HG03175 (cell line): ENCODE measurements at regions not wholly inside any gene's neighbourhood (a gene's known extent, or its start where the extent isn't known, plus 50 kb on each side); places are given as distances from the start of the nearest gene placed in this dataset.
"Not testable (repeated sequence)": the region's sequence is repeated elsewhere in the genome, so short reads cannot be mapped to it uniquely, and the experiment has no call there.

Source experiments
- ATAC-seq: cut with Tn5 transposase; IDR thresholded peaks from one replicate; pipeline ENCODE4 v1.9.1; 2021; ENCODE audit warnings: mild to moderate bottlenecking, moderate library complexity; ENCODE audit not compliant: unreplicated experiment

DNA sequence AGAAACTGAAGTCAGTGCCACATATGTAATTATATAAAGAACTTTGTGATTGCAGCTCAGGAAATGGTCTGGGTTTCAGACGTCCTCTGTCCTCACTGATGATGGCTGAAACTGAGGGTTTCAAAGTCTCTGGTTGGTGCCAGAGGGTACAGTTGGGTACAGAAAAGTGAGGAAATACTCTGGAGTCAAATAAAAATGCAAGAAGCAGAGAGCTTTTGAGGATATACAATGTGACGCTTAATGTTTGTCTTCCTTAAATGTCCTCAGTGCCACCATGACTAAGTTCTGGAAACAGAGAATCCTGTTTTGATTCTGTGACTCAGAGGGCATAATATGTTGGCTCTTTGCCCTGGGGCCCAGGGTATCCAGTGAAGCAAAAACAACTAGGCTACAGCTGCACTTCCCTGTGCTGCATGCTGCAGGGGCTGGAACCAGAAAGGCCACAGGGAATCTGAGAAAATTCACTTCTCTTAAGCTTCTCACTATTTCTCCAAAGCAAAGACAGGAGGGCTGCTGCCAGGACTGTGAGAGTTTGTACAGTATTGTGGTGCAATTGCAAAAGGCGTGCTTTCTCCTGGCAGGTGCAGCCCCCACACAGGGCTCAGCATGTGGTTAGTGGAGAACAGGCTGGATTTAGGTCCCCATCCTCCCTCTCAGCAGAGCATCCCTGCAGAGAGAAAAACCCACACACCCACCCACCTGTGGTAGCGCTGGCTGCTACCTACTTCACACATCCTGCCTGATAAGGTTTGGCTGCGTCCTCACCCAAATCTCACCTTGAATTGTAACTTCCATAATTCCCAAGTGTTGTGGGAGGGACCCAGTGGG lies 169.5 kb upstream of the SVIL start:
- no peak for ATAC-seq

DNA sequence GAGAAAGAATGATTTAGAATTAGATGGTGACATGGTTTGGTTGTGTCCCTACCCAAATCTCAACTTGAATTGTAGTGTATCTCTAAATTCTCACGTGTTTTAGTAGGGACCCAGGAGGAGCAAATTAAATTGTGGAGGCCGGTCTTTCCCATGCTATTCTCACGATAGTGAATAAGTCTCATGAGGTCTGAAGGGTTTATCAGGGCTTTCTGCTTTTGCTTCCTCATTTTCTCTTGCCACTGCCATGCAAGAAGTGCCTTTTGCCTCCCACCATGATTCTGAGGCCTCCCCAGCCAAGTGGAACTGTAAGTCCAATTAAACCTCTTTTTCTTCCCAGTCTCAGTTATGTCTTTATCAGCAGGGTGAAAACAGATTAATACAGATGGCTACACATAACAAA lies 167.4 kb upstream of the SVIL start:
- ATAC-seq = no peak

DNA sequence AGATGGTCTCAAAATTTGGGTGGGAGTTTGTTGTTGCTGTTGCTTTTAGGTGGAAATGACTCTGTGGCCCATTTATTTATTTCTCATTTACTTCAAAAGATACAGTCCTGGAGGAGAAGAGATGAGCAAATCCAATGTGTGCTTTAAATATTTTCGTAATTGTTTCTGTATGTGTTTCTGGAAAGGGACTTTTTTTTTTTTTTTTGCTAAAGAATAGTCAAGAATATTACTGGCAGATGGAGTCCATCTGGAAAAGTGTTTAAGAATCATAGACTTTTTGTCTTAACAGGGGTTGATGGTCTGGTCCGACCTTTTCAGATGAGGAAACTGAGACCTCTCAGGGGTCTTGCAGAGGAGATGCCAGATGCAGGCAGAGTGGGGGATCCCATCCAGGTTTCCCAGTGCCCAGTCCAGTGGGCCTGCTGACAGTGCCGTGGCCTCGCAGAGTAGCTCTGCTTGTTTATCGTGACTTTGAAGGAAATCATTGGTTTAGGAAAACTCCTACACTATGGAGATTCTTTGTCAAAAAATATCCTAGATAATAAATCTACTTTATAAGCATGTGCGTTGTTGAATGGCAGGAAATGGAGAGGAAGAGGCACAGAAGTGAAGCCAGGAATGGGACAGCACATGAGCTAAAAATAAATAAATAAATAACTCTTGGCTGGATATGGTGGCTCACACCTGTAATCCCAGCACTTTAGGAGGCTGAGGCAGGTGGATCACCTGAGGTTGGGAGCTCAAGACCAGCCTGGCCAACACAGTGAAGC lies 164.3 kb upstream of the SVIL start:
- no peak for ATAC-seq

DNA sequence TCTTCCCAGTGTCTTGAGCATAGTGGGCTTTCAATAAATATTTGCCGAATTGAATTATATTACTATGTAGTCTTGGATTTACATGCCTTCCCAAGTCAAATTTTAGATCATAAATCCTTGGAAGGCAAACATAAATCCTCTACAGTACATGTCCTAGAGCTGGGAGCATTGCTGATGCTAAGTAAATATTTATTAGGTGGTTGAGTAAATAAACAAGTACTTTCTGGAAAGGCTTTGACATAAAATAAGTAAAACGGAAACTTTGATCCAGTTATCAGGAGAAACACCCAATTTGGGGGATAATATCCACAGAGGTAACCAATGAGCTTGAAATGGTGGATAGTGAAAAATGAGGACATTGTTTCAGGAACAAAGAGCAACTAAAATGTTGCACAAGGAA lies 162.8 kb upstream of the SVIL start:
- ATAC-seq = no peak

DNA sequence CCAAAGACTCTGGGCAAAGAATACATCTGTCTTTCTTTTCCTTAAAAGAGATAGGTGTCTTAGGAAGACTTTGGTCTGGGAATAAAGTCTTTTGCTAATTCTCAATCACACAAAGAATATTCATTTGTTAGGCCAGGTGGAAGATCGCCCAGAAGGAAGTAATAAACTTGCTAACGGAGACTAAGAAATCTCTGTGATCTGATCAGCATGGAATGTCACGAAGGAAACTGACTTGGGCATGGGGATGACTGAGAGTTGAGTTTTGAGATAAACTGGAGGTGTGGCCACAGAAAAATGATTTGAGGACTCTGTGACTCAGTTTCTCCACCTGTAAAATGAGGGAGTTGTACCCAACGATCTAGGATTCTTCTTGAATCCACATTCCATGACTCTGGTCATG lies 161.1 kb upstream of the SVIL start:
- no peak for ATAC-seq

DNA sequence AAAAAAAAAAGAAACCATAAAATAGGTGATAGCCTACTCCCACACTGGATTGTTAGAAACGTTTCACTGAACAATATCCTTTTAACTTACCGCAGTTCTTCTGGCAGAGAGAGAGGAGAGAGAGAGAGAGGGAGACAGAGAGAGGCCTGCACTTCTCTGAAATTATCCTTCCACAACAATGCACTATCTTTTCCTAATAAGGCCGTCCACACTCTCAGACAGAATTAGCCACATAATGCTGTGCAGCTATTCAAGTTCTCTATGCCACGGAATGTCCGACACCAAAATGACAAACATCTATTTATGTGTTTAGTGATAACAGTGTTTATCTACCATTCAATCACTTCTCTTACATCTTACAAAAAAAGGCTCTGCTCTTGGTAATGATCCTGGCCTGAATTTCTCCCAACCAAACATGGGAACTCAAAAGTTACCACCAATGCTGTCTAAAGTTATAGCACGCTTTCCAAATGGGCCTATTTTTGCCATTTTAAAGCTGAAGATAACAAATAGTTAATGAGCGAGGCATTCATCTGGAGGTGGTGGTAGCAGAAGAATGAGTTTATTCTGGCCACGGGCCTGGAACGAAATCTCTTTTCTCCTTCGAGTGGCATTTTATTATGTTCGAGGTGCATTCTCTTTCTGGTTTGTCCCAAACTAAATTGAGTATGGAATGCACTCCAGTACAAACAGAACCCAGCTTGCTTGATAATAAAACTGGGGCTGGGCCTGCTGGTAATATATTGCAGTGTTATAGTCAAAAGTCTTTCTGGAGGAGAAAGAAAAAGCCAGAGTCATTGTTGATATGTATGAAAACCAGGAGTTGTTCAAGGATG lies 160.2 kb upstream of the SVIL start:
- ATAC-seq = no peak

DNA sequence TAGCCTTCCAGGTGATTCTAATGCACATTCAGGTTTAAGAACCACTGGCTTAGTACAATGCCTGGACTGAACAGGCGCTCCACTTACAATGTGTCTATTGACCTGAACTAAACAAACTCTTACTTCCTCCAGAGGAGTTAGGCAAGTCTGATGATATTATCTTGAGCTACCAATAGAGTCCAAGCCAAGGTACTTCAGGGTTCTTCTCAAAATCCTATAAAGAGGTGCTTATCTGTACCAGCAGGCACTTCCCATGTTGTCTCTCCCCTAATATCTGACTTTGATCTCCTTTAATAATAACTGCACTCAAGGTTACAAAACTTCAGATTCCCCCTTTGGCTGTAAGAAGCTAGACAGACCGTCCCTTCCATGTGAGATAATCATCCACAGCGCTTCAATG lies 157.0 kb upstream of the SVIL start:
- ATAC-seq = no peak

DNA sequence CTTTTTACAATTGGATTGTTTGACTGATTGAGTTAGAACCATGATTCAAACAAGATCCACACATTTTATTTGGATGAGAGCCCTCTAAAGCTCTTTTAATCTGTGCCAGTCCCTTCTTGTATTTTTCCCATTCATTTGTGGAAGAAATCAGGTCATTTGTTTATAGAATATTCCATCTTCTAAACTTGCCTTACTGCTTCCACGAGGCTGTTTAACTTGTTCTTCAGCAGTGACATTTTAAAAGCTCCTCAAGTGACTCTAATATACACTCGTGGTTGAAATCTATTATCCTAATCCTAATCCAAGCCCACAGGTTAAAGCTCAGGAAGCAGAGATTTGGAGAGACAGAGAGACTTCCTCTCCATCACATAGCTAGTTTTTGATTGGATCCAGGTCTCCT lies 155.4 kb upstream of the SVIL start:
- no peak for ATAC-seq

DNA sequence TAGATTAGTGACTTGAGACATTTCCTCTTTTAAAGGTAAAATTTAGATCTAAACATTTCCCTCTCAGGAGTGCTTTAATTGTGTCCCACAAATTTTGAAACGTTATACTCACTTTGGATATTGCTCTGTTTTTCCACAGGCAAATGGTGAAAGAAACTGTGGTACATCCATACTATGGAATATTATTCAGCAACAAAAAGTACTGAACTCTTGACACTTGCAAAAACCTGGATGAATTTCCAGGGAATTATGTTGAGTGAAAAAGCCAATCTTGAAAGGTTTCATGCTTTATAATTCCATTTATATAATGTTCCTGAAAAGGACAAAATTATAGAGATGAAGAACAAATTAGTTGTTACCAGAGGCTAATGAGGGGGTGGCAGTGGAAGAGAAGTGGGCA lies 153.3 kb upstream of the SVIL start:
- ATAC-seq = no peak

DNA sequence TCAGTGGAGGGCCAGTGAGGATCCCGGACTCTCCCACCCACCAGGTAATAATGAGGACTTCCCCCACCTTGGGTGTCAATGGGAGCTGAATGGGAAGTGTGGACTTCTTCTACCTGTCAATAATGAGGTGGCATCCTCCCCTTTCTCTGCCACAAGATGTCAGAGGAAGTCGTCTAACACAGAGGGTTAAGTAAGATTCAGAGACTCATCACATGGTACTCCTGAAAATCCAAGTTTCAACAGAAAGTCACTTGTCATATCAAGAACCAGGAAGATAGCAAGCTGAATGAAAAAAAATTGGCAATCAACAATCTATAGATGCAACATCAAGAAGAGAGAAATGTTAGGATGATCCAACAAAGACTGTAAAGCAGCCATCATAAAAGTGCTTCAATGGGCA lies 150.9 kb upstream of the SVIL start:
- ATAC-seq = no peak

DNA sequence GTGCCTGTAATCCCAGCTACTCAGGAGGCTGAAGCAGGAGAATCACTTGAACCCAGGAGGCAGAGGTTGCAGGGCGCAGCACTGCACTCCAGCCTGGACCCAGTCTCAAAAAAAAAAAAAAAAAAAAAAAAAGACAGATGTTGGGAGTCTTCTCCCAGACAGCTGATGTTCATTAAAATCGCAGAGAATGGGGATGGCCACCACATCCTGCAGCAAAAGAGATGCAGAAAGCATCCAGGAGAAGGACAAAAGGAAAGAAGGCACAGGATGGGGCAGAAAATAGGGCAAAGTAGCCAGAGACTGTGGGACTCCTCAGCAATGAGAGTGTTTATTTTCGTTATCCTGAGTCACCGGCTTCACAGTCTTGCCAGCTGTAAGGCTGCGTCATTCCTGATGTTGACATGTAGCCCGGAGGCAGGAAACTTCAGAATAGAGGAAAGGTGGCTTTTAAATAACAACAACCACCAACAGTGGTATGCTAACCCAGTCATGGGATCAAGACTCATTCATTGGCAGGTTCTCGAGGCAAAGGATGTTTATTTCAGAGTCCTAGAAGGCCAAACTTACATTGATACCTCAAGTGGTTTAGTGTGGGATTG lies 149.5 kb upstream of the SVIL start:
- no peak for ATAC-seq

DNA sequence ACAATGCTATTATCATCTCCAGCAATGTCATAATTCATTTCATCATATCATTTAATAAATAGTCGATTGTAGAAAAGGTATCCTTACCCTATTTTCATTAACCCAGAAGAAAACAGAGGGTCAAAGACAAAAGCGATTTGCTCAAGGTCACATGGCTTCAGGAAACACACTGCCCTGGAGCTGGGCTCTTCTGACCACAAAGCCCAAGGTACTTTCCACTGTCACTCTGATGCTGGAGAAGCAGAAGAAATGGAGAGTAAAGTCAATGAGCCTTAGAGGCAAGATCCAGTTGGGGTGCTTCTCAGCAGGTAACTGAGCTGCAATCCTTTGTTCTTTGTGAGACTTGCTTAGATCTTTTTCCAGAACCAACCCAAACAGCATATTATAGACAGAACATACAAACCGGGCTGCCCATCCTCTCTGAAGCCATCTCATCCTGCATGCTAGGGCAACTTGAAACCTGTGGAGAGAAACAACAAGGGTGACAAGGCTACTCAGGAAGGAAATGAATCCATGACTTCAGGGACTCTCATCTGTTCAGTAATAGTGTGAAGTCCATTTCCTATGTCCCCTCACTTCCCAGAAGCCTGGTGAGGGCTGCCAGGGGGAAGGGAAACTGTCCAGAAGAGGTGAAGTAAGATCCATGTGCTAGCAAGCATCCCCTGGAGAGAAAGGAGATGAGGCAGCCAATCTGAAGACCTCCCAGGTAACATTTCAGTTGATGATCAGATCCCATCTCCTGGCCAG lies 148.6 kb upstream of the SVIL start:
- ATAC-seq = no peak

DNA sequence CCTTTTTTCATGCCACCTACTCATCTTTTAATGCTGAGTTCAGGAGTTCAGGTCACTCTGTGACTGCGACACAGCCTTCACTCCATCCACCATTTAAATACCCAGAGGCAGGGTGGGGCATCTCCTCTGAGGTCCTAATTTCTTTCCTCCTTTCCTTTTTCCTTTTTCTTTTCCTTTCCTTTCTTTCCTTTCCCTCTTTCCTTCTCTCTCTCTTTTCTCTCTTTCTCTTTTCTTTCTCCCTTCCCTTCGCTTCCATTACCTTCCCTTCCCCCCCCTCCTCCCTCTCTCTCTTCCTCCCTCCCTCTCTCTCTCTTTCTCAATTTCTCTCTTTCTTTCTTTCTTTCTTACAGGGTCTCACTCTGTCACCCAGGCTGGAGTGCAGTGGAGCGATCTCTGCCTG lies 145.9 kb upstream of the SVIL start:
- ATAC-seq = no peak

DNA sequence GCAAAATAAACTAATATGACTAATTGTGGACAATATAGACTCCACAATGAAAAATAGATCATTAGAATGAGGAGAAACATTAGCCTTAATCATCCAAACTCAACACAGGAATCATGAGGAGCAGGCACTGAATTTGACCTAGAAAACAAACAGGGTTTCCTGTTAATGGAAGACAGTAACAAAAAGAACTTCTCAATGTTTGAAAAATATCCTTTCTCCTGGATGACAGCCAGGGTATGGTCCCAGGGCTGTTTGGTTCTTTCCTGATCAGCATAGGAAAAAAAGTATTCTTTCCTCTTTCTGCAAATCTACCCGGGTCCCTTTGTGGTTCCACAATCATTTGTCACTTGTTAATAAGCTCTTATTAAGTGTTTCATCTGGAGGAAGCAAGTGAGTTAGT lies 145.3 kb upstream of the SVIL start:
- no peak for ATAC-seq

DNA sequence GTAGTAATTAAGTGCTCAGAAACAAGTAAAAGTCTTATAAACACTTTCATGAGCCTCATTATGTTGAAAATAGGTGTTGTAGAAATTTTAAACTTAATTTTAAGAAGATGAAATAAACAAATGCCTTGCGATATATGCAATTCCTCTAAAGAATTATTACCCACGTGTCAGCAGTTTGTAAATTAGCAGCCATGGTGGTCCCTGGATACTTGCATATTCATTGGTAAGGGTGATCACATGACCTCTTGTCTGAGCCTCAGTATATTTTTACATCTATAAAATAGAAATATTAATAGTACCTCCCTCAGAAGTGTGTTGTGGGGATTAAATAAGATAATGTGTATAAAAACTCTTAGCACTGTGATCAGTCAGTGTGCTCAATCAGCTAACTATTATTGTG lies 141.5 kb upstream of the SVIL start:
- ATAC-seq = no peak

DNA sequence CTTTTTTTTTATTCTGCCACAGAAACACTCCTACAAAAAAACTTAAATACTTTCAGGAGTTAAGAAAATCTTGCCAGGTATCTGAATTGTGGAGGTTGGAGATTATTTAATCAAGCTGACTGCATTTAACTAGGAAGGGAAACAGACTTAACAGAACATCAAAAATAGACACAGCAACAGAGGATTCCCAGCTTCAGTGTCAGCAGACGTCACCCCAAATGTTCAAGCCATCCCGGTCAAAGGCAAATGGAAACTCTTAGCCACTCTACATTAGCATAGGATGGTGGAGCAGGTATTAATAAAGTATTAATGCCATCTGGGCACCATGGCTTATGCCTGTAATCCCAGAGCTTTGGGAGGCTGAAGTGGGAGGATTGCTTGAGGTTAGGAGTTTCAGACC lies 139.7 kb upstream of the SVIL start:
- ATAC-seq = no peak

DNA sequence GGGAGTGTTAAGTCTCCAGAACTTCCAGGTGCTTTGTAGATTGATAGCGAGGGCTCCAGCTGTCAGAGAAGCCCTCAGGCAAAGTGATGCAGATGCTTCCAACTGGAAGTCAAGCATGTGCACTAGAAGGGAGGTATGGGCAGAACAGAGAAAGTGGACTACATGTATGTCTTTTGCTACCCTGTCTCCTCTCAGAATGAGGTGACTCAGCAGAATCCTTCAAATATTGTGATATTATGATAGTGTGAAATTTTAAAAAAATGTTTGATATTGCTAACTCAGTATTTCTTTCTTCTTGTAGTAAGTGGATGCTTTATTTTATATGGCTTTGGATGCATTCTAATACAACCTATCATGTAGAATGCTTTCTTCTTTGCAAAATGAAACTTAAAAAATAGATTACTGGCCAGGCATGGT lies 138.9 kb upstream of the SVIL start:
- ATAC-seq = no peak

DNA sequence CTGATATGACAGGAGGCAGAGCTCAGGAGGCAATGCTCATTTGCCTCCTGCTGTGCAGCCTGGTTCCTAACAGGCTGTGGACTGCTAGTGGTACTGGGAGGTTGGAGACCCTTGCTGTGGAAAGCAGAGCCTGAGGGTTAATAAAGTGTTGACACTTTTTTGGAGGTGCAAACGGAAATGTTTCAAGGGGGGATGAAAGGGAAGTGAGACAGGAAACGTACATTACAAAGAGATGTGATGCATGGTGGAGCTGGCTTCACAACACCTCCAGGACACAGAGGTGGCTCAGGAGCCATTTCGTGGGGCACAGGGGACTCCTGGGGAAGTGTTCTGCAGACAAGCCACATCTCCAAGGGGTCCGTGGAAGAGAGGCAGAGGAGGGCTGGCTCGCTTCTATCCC lies 137.6 kb upstream of the SVIL start:
- ATAC-seq = peak; percentile 52

DNA sequence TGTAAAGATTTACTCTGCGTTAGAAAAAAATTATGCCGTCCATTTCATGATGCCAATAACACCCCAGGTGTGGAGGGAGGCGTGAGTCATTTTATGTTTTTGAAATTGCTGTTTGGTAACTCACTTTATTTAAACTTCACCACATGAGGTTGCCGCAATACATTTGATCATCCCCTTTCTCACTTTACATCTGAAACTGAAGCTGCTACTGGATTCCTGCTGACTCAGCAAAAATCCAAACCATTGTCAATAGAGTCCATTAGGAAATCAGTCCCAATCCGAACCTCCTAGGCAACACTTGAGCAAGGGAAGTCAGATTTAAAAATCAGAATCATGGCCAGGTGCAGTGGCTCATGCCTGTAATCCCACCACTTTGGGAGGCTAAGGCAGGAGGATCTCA lies 136.6 kb upstream of the SVIL start:
- no peak for ATAC-seq

DNA sequence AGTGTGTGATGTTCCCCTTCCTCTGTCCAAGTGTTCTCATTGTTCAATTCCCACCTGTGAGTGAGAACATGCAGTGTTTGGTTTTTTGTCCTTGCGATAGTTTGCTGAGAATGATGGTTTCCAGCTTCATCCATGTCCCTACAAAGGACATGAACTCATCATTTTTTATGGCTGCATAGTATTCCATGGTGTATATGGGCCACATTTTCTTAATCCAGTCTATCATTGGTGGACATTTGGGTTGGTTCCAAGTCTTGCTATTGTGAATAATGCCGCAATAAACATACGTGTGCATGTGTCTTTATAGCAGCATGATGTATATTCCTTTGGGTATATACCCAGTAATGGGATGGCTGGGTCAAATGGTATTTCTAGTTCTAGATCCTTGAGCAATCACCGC lies 134.5 kb upstream of the SVIL start:
- not testable (repeated sequence) for ATAC-seq

DNA sequence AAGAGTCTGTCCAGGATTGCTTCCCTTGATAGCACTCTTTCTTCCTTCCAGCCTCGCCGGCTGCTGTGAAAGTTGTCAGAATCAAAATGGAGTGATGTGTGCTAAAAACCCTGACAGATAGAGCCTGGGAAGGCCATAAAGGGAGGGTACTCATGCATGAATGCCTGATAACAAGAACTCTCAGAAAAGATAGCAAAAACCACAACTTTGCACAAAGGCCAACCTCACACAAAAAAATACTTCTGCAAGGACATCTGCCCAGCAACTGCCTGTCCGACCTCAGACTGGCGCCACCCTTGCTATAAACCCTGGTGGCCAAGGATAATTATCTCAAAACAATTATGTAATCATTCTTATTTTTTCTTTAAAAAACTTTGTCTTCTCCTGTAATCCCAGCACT lies 133.2 kb upstream of the SVIL start:
- ATAC-seq = no peak
